DOHH2 (cell line): ENCODE measurements at regions not wholly inside any gene's neighbourhood (a gene's known extent, or its start where the extent isn't known, plus 50 kb on each side); places are given as distances from the start of the nearest gene placed in this dataset.

Source experiments
- CTCF ChIP-seq: fragments of 200-600 bp; sonication (generic); IDR thresholded peaks from one replicate; pipeline ENCODE4 v1.5.1; 2014; ENCODE audit warnings: antibody characterized with exemption, mild to moderate bottlenecking, low read depth, low read length; ENCODE audit not compliant: poor library complexity, severe bottlenecking
- EZH2phosphoT487 ChIP-seq: fragments of 200-600 bp; sonication (generic); IDR thresholded peaks from 2 replicates; pipeline ENCODE4 v1.6.1; 2017; ENCODE audit warnings: borderline replicate concordance, mild to moderate bottlenecking, antibody characterized with exemption, low read length, moderate library complexity, mixed read lengths

- TF ChIP-seq CTCF (no peak), EZH2phosphoT487 (no peak)
Observed at GRCh38 chr1:79902418-79902817, 895.9 kb upstream of the ADGRL4 start.
